ENCODE measurements at regions not wholly inside any gene's neighbourhood (a gene's known extent, or its start where the extent isn't known, plus 50 kb on each side); places are given as distances from the start of the nearest gene placed in this dataset.

DNA sequence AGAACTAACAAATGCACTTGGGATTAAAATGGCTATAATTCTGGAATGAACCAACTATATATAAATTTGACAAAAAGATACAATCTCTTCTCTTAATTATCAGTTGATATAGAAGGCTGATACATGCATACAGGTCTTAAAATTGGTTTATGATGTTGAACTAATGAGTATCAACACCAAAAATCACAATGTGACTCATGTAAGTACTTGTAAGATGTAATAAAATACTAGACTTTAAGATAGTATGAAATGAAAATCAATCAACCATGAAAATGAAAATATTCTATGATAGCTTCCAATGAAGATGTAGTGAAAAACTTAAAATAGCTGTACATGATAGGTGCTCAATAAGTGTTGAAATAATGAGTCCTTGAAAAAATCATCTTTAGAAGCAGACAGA lies 116.6 kb upstream of the SOX5 start:
- ATAC-seq = no peak
- POLR2A ChIA-PET = no interaction called here
- H2AFZ ChIP-seq (ENCODE audit: low read length) = no peak overlapping the region
- H3K79me2 ChIP-seq (ENCODE audit: insufficient read depth, low read length) = no peaks in the 10 kb centered on the region
- DNase-seq (ENCODE audit: low spot score) = no peak
- H3K9me3 ChIP-seq (ENCODE audit: low read length) = no peaks in the 10 kb centered on the region
- no peak overlapping the region for H3K4me2 ChIP-seq (ENCODE audit: low read depth, low read length)
- TF ChIP-seq, protein P1, sequence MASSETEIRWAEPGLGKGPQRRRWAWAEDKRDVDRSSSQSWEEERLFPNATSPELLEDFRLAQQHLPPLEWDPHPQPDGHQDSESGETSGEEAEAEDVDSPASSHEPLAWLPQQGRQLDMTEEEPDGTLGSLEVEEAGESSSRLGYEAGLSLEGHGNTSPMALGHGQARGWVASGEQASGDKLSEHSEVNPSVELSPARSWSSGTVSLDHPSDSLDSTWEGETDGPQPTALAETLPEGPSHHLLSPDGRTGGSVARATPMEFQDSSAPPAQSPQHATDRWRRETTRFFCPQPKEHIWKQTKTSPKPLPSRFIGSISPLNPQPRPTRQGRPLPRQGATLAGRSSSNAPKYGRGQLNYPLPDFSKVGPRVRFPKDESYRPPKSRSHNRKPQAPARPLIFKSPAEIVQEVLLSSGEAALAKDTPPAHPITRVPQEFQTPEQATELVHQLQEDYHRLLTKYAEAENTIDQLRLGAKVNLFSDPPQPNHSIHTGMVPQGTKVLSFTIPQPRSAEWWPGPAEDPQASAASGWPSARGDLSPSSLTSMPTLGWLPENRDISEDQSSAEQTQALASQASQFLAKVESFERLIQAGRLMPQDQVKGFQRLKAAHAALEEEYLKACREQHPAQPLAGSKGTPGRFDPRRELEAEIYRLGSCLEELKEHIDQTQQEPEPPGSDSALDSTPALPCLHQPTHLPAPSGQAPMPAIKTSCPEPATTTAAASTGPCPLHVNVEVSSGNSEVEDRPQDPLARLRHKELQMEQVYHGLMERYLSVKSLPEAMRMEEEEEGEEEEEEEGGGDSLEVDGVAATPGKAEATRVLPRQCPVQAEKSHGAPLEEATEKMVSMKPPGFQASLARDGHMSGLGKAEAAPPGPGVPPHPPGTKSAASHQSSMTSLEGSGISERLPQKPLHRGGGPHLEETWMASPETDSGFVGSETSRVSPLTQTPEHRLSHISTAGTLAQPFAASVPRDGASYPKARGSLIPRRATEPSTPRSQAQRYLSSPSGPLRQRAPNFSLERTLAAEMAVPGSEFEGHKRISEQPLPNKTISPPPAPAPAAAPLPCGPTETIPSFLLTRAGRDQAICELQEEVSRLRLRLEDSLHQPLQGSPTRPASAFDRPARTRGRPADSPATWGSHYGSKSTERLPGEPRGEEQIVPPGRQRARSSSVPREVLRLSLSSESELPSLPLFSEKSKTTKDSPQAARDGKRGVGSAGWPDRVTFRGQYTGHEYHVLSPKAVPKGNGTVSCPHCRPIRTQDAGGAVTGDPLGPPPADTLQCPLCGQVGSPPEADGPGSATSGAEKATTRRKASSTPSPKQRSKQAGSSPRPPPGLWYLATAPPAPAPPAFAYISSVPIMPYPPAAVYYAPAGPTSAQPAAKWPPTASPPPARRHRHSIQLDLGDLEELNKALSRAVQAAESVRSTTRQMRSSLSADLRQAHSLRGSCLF (CRISPR knock-in tag; IDR thresholded peaks at IDR 0.05; ENCODE audit: borderline replicate concordance) = no peak
- TF ChIP-seq U2AF1 (optimal IDR thresholded peaks at IDR 0.05; ENCODE audit: low read depth, low read length) (no peak), SAFB2 (CRISPR knock-in tag; IDR thresholded peaks at IDR 0.05; ENCODE audit: borderline replicate concordance, low read depth) (no peak), TCF7L2 (IDR thresholded peaks at IDR 0.05; ENCODE audit: low read depth, low read length) (no peak), ARHGAP35 (CRISPR knock-in tag; IDR thresholded peaks at IDR 0.05; ENCODE audit: borderline replicate concordance) (no peak), ZNF709 (CRISPR knock-in tag; IDR thresholded peaks at IDR 0.05) (no peak), NR3C1 (CRISPR knock-in tag; IDR thresholded peaks at IDR 0.05) (no peak), ZBTB42 (CRISPR knock-in tag; IDR thresholded peaks at IDR 0.05) (no peak), RAD21 (CRISPR knock-in tag; IDR thresholded peaks at IDR 0.05) (no peak), FOXA1 (IDR thresholded peaks at IDR 0.05) (no peak), FOXA1 (CRISPR knock-in tag; IDR thresholded peaks at IDR 0.05) (no peak)
- TF ChIP-seq, protein P2, sequence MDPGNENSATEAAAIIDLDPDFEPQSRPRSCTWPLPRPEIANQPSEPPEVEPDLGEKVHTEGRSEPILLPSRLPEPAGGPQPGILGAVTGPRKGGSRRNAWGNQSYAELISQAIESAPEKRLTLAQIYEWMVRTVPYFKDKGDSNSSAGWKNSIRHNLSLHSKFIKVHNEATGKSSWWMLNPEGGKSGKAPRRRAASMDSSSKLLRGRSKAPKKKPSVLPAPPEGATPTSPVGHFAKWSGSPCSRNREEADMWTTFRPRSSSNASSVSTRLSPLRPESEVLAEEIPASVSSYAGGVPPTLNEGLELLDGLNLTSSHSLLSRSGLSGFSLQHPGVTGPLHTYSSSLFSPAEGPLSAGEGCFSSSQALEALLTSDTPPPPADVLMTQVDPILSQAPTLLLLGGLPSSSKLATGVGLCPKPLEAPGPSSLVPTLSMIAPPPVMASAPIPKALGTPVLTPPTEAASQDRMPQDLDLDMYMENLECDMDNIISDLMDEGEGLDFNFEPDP (CRISPR knock-in tag; conservative IDR thresholded peaks at IDR 0.05) = no peak
- intact Hi-C loops (cut with micrococcal nuclease; ENCODE audit: unreplicated experiment) (no loop called here), in situ Hi-C loops (cut with HindIII; ENCODE audit: extremely low pct_ligation_motif_present, low pct_unique_long_range_greater_than_20kb) (no loop called here)
- no peak overlapping the region for H3K4me3 ChIP-seq (replicated peaks in 1 of 3; ENCODE audit: insufficient read depth in 1 of 3, low read depth in 2 of 3, low read length in 3 of 3)
- BruUV-seq (replicated peaks) = no TSS peak
- CTCF ChIA-PET (ENCODE audit: low intra/inter-chr PET ratio, low total read pairs) = no interaction called here
- H3K27me3 ChIP-seq (ENCODE audit: control insufficient read depth in 1 of 2, insufficient read depth in 2 of 2, low read length in 2 of 2) = no peaks in the 10 kb centered on the region
- peaks cover 44% of the 10 kb centered on the region for H3K4me1 ChIP-seq (ENCODE audit: insufficient read depth, low read length)
- no peak for FAIRE-seq
- no peaks in the 10 kb centered on the region for H3K36me3 ChIP-seq (replicated peaks in 1 of 2; ENCODE audit: control insufficient read depth in 1 of 2, insufficient read depth in 2 of 2, low read length in 2 of 2)
- H4K20me1 ChIP-seq (ENCODE audit: insufficient read depth, low read length) = no peaks in the 10 kb centered on the region
- H3K27ac ChIP-seq (ENCODE audit: extremely low read length, insufficient read depth, low read length) = no peak overlapping the region
- H3K9ac ChIP-seq (ENCODE audit: insufficient read depth, low read depth, low read length) = no peak overlapping the region

Measured in HepG2 (cell line).